GDM1 (cell line): ENCODE measurements at regions not wholly inside any gene's neighbourhood (a gene's known extent, or its start where the extent isn't known, plus 50 kb on each side); places are given as distances from the start of the nearest gene placed in this dataset.
"Not testable (repeated sequence)": the region's sequence is repeated elsewhere in the genome, so short reads cannot be mapped to it uniquely, and the experiment has no call there.

ENCODE experiments used
- DNase-seq: peaks from one replicate; lab custom pipeline; 2025; lab: John Stamatoyannopoulos, UW

DNA sequence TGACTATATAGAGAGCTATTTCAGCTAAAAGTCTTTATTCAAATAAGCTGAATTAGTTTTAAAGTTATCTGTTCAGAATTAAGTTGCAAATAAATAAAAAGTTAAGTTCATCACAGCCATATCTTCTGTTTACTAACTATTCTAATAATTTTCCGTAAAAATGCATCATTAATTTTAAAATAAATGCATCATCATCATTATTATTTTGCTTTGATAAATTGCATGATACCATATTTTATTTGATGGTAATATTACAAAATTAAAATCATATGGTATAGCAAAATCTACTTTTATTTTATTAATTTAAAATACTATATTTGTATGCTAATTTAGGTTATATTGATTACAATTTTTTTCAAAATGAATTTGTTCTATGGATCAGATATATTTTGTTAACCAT lies 357.3 kb upstream of the NDST4 start:
- DNase-seq = no peak

GRCh38 chr4:115459301-115459700 lies 345.9 kb upstream of the NDST4 start:
- not testable (repeated sequence) for DNase-seq

- DNase-seq = no peak
Measured at GRCh38 chr4:115456231-115456630, 342.8 kb upstream of the NDST4 start.

DNA sequence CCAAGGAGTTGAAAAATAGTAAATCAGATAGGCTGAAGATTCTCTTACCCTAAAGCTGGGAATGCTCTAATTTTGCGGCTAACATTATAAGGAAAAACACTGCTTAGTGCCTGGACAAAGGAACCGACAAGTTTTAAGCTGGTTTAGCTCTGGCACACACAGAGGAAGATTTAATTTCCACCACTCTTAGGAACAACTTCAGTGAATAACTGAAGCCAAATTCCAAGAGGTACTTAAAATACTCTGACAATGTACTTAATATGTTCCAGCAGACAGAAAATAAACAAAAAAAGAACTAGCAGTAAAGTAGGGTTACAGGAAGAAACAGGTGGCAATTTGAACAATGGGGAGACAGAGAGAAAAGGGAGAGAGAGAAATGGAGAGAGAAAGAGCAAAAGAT lies 340.8 kb upstream of the NDST4 start:
- no peak for DNase-seq

GRCh38 chr4:115453416-115453815 lies 340.0 kb upstream of the NDST4 start:
- DNase-seq = no peak

DNA sequence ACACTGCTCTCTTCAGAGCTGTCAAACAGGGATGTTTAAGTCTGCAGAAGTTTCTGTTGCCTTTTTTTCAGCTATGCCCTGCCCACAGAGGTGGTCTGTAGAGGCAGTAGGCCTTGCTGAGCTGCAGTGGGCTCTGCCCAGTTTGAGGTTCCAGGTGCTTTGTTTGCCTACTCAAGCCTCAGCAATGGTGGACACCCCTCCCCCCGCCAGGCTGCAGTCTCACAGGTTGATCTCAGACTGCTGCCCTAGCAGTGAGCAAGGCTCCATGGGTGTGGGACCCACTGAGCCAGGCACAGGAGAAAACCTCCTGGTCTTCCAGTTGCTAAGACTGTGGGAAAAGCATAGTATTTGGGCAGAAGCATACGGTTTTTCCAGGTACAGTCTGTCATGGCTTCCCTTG lies 338.8 kb upstream of the NDST4 start:
- not testable (repeated sequence) for DNase-seq

DNA sequence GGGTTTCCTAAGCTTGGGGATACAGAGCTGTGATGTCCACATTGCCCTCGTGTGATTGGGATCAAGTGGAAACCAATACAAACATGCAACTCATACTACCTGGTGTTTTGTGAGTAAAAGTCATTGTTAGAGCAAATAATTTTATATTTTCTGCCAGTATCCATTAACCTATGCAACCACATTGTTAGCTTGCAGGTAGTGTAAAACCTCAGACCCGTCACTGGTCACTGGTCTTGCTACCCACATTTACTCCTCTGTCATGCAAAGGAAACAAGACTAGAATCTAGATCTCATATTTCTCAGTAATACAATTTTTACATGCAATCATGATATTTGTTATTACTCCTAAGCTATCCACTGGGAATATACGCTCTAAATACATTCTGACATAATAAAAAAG lies 324.3 kb upstream of the NDST4 start:
- no peak for DNase-seq

- no peak for DNase-seq
Measured at GRCh38 chr4:115433491-115433890, 320.1 kb upstream of the NDST4 start.

- DNase-seq = no peak
Measured at GRCh38 chr4:115430024-115430423, 316.6 kb upstream of the NDST4 start.

DNA sequence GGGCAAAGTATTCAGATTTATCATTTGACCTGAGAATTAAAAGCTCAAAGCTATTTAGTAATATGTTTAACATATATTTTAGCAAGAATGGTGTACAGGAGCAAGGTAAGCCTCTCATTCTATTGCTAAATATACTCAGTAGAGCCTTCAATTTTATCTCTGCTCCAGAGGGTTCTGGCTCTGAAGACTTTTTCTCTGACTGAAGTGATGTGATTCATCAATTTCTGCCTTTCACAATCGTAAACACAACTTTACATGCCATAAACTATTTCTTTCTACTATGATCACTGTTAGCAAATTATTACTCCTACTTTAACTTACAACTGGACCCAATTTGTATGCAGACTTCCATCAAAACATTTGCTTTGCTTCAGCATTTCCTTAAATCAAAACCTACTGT lies 315.0 kb upstream of the NDST4 start:
- no peak for DNase-seq

- no peak for DNase-seq
Measured at GRCh38 chr4:115424852-115425251, 311.4 kb upstream of the NDST4 start.

DNA sequence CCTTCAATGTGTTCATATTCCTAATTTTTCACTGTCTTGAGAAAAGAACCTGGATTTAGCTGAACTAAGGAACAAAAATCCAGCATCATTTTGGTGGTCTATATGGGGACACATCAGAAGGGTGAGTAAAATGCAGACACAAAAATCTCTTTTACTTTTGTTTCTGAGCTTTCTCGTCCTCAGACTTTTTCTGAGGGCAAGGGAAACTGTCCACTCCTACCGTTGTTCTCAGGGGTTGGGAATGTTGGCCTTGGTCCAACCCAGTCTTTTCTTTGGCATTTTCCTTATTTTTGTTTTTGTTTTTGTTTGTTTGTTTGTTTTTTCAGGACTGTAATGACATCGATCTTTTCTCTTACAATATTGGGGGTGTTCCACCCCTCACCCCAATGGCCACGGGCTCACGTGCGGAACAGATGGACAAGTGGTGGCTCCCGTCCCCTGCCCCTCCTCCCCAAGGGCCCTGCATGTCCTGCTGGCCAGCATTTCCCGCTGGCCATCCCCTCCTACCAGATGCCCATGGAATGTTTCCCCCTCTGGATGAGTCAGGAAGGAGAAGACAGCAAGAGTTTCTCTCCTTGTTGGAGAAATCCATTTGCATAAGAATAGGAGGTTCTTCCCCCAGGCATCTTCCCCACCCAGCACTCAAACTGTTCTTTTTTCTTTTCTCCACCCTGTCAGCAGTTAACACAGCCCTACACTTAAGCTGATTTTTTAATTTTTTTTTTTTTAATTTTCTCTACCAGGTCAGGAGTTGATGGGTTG lies 305.4 kb upstream of the NDST4 start:
- no peak for DNase-seq

DNA sequence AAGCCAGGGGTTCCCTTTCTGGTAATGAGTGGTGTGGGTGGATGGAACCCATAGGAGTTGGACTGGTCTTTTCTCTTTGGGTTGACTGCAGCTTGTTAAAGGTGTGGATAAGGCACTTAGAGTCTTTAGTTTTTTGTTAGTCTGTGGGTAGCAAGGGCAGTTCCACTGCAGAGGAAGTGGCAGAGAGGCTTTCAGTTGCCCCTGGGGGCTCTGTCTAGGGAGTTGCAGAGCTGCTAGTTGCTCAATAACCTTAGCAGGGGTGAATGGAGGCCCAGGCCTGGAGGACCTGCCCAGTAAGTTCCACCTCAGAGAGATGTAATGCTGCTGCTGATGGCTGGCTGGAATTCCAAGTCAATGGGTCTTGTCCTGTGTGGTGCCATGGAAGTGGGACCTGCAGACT lies 282.6 kb upstream of the NDST4 start:
- DNase-seq = no peak

GRCh38 chr4:115376866-115377265 lies 263.4 kb upstream of the NDST4 start:
- no peak for DNase-seq

- no peak for DNase-seq
Measured at GRCh38 chr4:115374621-115375020, 261.2 kb upstream of the NDST4 start.

- DNase-seq = no peak
Measured at GRCh38 chr4:115370490-115370889, 257.1 kb upstream of the NDST4 start.

GRCh38 chr4:115370012-115370411 lies 256.6 kb upstream of the NDST4 start:
- DNase-seq = no peak

DNA sequence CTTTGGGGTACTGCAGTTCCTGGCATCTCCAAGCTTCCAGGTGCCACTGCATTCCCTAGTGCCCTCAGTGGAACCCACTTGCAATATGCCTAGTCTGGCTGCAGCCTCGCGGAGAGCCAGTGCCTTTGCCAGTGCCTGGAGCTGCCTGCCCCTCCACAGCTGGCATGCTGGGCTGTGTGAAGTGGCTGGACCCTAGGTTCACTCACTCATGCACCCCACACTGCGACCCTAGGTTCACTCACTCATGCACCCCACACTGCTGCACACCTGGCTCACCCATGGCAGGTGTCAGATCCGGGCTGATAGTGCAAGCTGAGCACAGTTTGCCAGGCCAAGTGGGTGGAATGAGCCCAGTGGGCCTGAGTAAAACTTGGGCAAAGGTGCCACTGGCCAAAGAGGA lies 253.0 kb upstream of the NDST4 start:
- no peak for DNase-seq

- no peak for DNase-seq
Measured at GRCh38 chr4:115365185-115365584, 251.8 kb upstream of the NDST4 start.

- no peak for DNase-seq
Measured at GRCh38 chr4:115361781-115362180, 248.4 kb upstream of the NDST4 start.

- DNase-seq = no peak
Measured at GRCh38 chr4:115360431-115360830, 247.0 kb upstream of the NDST4 start.

DNA sequence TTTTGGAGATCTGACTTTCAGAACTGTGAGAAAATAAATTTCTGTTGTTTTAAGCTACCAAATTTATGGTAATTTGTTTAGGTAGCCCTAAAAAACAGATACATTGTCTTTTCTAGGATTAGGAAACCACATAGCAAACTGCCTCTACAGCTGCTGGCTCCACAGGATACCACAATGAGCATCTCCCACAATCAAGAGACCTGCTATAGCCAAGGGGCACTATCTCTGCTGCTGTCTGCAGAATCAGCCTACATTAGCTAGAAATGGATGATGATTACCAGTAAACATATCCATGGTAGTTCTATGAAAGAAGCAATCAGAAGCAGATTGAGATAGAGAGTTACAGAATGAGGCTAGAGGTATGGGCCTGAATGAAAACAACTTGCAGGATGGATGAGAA lies 244.4 kb upstream of the NDST4 start:
- DNase-seq = no peak

DNA sequence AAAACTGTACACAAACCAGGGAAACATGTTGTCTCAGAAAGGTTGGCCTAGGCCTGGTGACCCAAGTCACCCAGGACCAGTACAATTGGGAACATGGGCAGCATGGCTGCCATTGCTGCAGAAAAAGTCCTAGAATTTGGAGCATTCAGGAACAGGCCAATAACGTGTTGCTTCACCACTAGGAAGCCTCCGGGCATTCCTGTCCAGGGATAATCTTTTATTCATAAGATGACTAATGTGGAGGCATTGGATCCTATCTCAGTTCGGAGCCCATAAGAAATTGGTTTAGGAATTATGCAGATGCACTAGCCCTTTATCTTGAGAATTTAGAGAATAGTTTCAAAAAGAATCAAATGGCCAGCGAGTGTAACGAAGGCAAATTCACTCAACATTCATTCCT lies 242.8 kb upstream of the NDST4 start:
- DNase-seq = no peak

- DNase-seq = no peak
Measured at GRCh38 chr4:115355329-115355728, 241.9 kb upstream of the NDST4 start.
